ENCODE measurements at regions not wholly inside any gene's neighbourhood (a gene's known extent, or its start where the extent isn't known, plus 50 kb on each side); places are given as distances from the start of the nearest gene placed in this dataset.

DNA sequence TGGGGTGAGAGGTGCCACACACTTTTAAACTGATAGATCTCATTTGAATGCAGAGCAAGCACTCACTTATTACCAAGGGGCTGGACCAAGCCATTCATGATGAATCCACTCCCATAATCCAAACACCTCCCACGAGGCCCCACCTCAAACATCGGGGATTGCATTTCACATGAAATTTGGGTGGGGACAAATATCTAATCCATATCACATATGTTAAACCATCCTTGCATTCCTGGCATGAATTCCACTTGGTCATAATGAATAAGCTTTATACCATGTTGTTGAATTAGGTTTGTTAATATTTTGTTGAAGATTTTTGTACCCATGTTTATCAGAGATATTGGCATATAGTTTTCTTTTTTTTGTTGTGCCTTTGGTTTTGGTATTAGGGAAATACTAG, 1198.7 kb upstream of the ATXN8OS start:
- TF ChIP-seq, protein P1, sequence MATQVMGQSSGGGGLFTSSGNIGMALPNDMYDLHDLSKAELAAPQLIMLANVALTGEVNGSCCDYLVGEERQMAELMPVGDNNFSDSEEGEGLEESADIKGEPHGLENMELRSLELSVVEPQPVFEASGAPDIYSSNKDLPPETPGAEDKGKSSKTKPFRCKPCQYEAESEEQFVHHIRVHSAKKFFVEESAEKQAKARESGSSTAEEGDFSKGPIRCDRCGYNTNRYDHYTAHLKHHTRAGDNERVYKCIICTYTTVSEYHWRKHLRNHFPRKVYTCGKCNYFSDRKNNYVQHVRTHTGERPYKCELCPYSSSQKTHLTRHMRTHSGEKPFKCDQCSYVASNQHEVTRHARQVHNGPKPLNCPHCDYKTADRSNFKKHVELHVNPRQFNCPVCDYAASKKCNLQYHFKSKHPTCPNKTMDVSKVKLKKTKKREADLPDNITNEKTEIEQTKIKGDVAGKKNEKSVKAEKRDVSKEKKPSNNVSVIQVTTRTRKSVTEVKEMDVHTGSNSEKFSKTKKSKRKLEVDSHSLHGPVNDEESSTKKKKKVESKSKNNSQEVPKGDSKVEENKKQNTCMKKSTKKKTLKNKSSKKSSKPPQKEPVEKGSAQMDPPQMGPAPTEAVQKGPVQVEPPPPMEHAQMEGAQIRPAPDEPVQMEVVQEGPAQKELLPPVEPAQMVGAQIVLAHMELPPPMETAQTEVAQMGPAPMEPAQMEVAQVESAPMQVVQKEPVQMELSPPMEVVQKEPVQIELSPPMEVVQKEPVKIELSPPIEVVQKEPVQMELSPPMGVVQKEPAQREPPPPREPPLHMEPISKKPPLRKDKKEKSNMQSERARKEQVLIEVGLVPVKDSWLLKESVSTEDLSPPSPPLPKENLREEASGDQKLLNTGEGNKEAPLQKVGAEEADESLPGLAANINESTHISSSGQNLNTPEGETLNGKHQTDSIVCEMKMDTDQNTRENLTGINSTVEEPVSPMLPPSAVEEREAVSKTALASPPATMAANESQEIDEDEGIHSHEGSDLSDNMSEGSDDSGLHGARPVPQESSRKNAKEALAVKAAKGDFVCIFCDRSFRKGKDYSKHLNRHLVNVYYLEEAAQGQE (IDR thresholded peaks at IDR 0.05; ENCODE audit: low read depth): no peak
- no peak for TF ChIP-seq TEAD4 (IDR thresholded peaks at IDR 0.05)

DNA sequence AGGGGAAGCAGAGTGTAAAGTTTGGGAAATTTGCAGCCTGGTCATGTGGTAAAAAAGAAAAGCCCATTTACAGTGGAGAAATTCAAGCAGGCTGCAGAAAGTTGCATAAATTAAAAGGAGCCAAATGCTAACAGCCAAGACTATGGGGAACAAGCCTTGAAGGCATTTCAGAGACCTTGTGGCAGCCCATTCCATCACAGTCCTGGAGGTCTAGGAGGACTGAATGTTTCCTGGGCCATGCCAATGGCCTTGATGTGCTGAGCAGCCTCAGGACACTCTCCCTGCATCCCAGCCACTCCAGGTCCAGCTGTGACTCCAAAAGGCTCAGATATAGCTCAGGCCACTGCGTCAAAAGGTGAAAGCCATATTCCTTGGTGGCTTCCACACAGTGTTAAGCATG, 1202.4 kb upstream of the ATXN8OS start:
- no peak for TF ChIP-seq ZBTB7A (IDR thresholded peaks at IDR 0.05; ENCODE audit: low read depth)
- TF ChIP-seq FOXM1 (IDR thresholded peaks at IDR 0.05; ENCODE audit: borderline replicate concordance, low read depth): no peak
- TF ChIP-seq, protein P2, sequence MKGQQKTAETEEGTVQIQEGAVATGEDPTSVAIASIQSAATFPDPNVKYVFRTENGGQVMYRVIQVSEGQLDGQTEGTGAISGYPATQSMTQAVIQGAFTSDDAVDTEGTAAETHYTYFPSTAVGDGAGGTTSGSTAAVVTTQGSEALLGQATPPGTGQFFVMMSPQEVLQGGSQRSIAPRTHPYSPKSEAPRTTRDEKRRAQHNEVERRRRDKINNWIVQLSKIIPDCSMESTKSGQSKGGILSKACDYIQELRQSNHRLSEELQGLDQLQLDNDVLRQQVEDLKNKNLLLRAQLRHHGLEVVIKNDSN (IDR thresholded peaks at IDR 0.05): no peak
- TF ChIP-seq TEAD4 (IDR thresholded peaks at IDR 0.05): no peak
- TF ChIP-seq RAD21 (IDR thresholded peaks at IDR 0.05; ENCODE audit: low read depth): no peak
- no peak for TF ChIP-seq CEBPB (IDR thresholded peaks at IDR 0.05)
- TF ChIP-seq EGR1 (IDR thresholded peaks at IDR 0.05): no peak
- no peak for TF ChIP-seq NFIC (IDR thresholded peaks at IDR 0.05)
- TF ChIP-seq, protein P3, sequence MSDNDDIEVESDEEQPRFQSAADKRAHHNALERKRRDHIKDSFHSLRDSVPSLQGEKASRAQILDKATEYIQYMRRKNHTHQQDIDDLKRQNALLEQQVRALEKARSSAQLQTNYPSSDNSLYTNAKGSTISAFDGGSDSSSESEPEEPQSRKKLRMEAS (IDR thresholded peaks at IDR 0.05): no peak
- no peak for TF ChIP-seq TCF12 (IDR thresholded peaks at IDR 0.05; ENCODE audit: low read depth)
- TF ChIP-seq TAF1 (IDR thresholded peaks at IDR 0.05; ENCODE audit: low read depth): no peak
- TF ChIP-seq, protein P1 (IDR thresholded peaks at IDR 0.05; ENCODE audit: low read depth): no peak
- no peak for TF ChIP-seq CREB1 (IDR thresholded peaks at IDR 0.05; ENCODE audit: low read depth)
- no peak for TF ChIP-seq YY1 (IDR thresholded peaks at IDR 0.05; ENCODE audit: low read depth)
- TF ChIP-seq EP300 (IDR thresholded peaks at IDR 0.05; ENCODE audit: borderline replicate concordance): no peak

DNA sequence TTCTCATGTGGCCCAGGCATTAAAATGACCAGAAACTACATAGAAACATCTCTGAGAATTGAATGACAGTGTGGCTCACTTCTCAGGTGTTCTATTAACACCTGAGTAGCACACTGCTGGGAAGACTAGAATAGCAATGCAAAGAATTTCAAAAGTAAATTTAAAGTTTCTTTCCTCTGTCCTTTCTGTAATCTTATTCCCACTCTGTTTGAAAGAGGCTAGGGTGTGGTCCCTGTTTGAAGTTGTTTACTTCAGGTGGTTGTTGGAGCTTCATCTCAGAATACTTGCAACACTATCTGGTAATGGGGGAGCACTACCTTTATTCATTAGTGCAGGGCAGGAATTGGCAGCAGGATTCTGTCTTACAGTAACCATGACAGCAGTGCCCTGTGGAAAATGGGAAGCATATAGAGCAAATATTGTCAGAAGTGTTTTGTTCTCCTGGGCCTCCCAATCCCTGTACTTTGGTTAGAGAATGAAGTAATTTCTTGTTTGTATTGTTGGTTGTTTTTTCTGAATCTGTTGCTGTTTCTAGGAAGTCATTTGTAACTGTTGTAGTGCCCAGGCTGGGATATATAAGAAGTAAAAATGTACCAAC, 1210.2 kb upstream of the ATXN8OS start:
- TF ChIP-seq, protein P3 (IDR thresholded peaks at IDR 0.05): no peak
- TF ChIP-seq ZBTB7A (IDR thresholded peaks at IDR 0.05; ENCODE audit: low read depth) (no peak), EGR1 (IDR thresholded peaks at IDR 0.05) (no peak)

DNA sequence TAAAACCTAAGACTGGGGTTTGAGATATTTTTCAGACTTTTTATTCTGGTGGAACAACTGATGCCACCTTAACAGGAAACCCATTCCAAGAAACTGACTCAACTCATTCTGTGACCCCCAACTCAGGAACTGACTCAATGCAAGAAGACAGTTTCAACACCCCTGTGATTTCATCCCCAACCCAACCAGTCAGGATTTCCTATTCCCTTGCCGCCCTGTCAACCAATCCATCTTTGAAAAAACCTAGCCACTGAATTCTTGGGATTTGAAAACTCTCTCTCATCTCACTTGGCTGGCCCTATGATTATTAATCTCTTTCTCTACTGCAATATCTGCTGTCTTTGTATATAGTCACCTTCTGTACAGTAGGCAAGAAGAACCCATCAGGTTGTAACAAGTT, 1211.9 kb upstream of the ATXN8OS start:
- TF ChIP-seq ZBTB7A (IDR thresholded peaks at IDR 0.05; ENCODE audit: low read depth) (no peak), YY1 (IDR thresholded peaks at IDR 0.05; ENCODE audit: low read depth) (no peak), TEAD4 (IDR thresholded peaks at IDR 0.05) (no peak), NFIC (IDR thresholded peaks at IDR 0.05) (no peak), RAD21 (IDR thresholded peaks at IDR 0.05; ENCODE audit: low read depth) (no peak), CREB1 (IDR thresholded peaks at IDR 0.05; ENCODE audit: low read depth) (no peak), CEBPB (IDR thresholded peaks at IDR 0.05) (no peak), TAF1 (IDR thresholded peaks at IDR 0.05; ENCODE audit: low read depth) (no peak), EP300 (IDR thresholded peaks at IDR 0.05; ENCODE audit: borderline replicate concordance) (no peak), TCF12 (IDR thresholded peaks at IDR 0.05; ENCODE audit: low read depth) (no peak), FOXM1 (IDR thresholded peaks at IDR 0.05; ENCODE audit: borderline replicate concordance, low read depth) (no peak), EGR1 (IDR thresholded peaks at IDR 0.05) (no peak)
- TF ChIP-seq, protein P2 (IDR thresholded peaks at IDR 0.05): no peak
- TF ChIP-seq, protein P1 (IDR thresholded peaks at IDR 0.05; ENCODE audit: low read depth): no peak
- TF ChIP-seq, protein P3 (IDR thresholded peaks at IDR 0.05): no peak

DNA sequence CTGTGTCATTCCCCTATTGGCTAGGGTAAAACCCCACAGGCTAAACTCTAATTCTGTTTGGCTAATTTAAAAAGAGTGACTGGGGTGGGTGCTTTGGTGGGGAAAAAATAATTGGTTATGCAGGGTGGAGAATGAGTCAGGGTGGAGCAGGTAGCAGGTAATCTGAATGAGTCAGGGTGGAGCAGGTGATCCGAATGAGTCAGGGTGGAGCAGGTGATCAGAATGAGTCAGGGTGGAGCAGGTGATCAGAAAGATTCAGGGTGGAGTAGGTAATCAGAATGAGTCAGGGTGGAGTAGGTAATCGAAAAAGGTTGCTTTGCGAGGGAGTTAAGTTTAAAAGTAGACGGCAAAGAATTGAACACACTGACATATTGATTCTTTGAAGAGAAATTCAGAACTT, 1218.8 kb upstream of the ATXN8OS start:
- no peak for TF ChIP-seq TCF12 (IDR thresholded peaks at IDR 0.05; ENCODE audit: low read depth)
- TF ChIP-seq RAD21 (IDR thresholded peaks at IDR 0.05; ENCODE audit: low read depth): no peak
- TF ChIP-seq TAF1 (IDR thresholded peaks at IDR 0.05; ENCODE audit: low read depth): no peak
- TF ChIP-seq, protein P2 (IDR thresholded peaks at IDR 0.05): no peak
